Tibial nerve (tissue), 4 donors: ENCODE measurements at regions not wholly inside any gene's neighbourhood (a gene's known extent, or its start where the extent isn't known, plus 50 kb on each side); places are given as distances from the start of the nearest gene placed in this dataset.

ENCODE experiments used
- DNase-seq, 2 donors: peaks; one replicate each; pipeline ENCODE4 v3.0.0-alpha.2; 2019; ENCODE audit warnings: low spot score in 2 of 2
- H3K27ac ChIP-seq, 4 donors: fragments of 200-600 bp; sonication (generic) in 3 of 4; one replicate each; pipeline ENCODE4 v1.5.1; 2017 to 2019; ENCODE audit warnings: mild to moderate bottlenecking in 1 of 4
- H3K27me3 ChIP-seq, 2 donors: fragments of 200-600 bp; sonication (generic) in 1 of 2; one replicate each; pipeline versions ENCODE4 v1.5.1 to v1.6.0; 2017 to 2019
- H3K36me3 ChIP-seq, 3 donors: fragments of 200-600 bp; sonication (generic); one replicate each; pipeline ENCODE4 v1.5.1; 2018 to 2019
- H3K4me1 ChIP-seq, 4 donors: fragments of 200-600 bp; sonication (generic) in 3 of 4; one replicate each; pipeline ENCODE4 v1.5.1; 2017 to 2019
- H3K4me3 ChIP-seq, 4 donors: fragments of 200-600 bp; sonication (generic) in 3 of 4; one replicate each; pipeline ENCODE4 v1.5.1; 2017 to 2019; ENCODE audit warnings: mild to moderate bottlenecking in 1 of 4, moderate library complexity in 1 of 4
- H3K9me3 ChIP-seq, 4 donors: fragments of 200-600 bp; sonication (generic) in 3 of 4; one replicate each; pipeline ENCODE4 v1.5.1; 2017 to 2019
- CTCF ChIP-seq, 5 experiments: fragments of 200-600 bp in 3 of 5; fragments of 450-650 bp in 2 of 5; sonication (generic) in 3 of 5; IDR thresholded peaks; one replicate each; pipeline ENCODE4 v1.5.1; 2016 to 2019; ENCODE audit warnings: antibody characterized with exemption in 5 of 5, mild to moderate bottlenecking in 3 of 5, moderate library complexity in 2 of 5
- EP300 ChIP-seq, 2 donors: sonication (generic); formaldehyde crosslinking; IDR thresholded peaks; one replicate each; pipeline ENCODE4 v1.6.1; 2017; ENCODE audit warnings: antibody characterized with exemption in 2 of 2, mild to moderate bottlenecking in 1 of 2
- POLR2A ChIP-seq, 2 donors: fragments of 450-650 bp; IDR thresholded peaks; one replicate each; pipeline ENCODE4 v1.6.1; 2017; ENCODE audit warnings: antibody characterized with exemption in 2 of 2, mild to moderate bottlenecking in 2 of 2, moderate library complexity in 2 of 2
- WGBS, 2 donors: methylation state at CpG; one replicate each; pipeline ENCODE4 v1.1.5; 2018; 5-methylcytosine and 5-hydroxymethylcytosine counted together

GRCh38 chr11:123304828-123305466 is 109.9 kb upstream of the CLMP start:
- no peak for TF ChIP-seq POLR2A (IDR thresholded peaks at IDR 0.05)
- no peak for TF ChIP-seq CTCF (IDR thresholded peaks at IDR 0.05)
- TF ChIP-seq EP300 (IDR thresholded peaks at IDR 0.05) = no peak
- DNase-seq = no peak
- no peaks in the 10 kb centered on the region for H3K36me3 ChIP-seq
- no peaks in the 10 kb centered on the region for H3K9me3 ChIP-seq
- 73 to 77% methylated on average over 8 of the region's 8 CpGs for WGBS, 2 donors
- H3K4me1 ChIP-seq = peaks cover 0 to 18% (median 5%) of the 10 kb centered on the region in 4 donors
- peaks cover 0 to 27% of the 10 kb centered on the region in 2 donors for H3K27me3 ChIP-seq
- no peak overlapping the region for H3K27ac ChIP-seq
- H3K4me3 ChIP-seq = no peak overlapping the region

GRCh38 chr11:123303924-123304323 is 108.9 kb upstream of the CLMP start:
- H3K27ac ChIP-seq = no peak overlapping the region
- no peak for DNase-seq
- TF ChIP-seq POLR2A (IDR thresholded peaks at IDR 0.05) (no peak), EP300 (IDR thresholded peaks at IDR 0.05) (no peak), CTCF (IDR thresholded peaks at IDR 0.05) (no peak)
- H3K36me3 ChIP-seq = no peaks in the 10 kb centered on the region
- no peaks in the 10 kb centered on the region for H3K9me3 ChIP-seq
- WGBS, 2 donors = 85 to 87% methylated on average over 6 of the region's 6 CpGs
- no peak overlapping the region for H3K4me3 ChIP-seq
- peaks cover 0 to 36% of the 10 kb centered on the region in 2 donors for H3K27me3 ChIP-seq
- peaks cover 0 to 18% (median 5%) of the 10 kb centered on the region in 4 donors for H3K4me1 ChIP-seq

GRCh38 chr11:123302751-123303195 is 107.7 kb upstream of the CLMP start:
- no peak for DNase-seq
- H3K27me3 ChIP-seq = peaks cover 0 to 38% of the 10 kb centered on the region in 2 donors
- TF ChIP-seq EP300 (IDR thresholded peaks at IDR 0.05) (no peak), CTCF (IDR thresholded peaks at IDR 0.05) (no peak), POLR2A (IDR thresholded peaks at IDR 0.05) (no peak)
- WGBS, 2 donors = 52 to 62% methylated on average over 8 of the region's 8 CpGs
- H3K27ac ChIP-seq = no peak overlapping the region
- no peaks in the 10 kb centered on the region for H3K9me3 ChIP-seq
- no peaks in the 10 kb centered on the region for H3K36me3 ChIP-seq
- H3K4me1 ChIP-seq = peaks cover 0 to 18% (median 5%) of the 10 kb centered on the region in 4 donors
- H3K4me3 ChIP-seq = no peak overlapping the region

GRCh38 chr11:123301696-123302400 is 106.8 kb upstream of the CLMP start:
- TF ChIP-seq EP300 (IDR thresholded peaks at IDR 0.05) = no peak
- TF ChIP-seq CTCF (IDR thresholded peaks at IDR 0.05) = peak; percentile 80 to 92 (median 91)
- no peak for TF ChIP-seq POLR2A (IDR thresholded peaks at IDR 0.05)
- WGBS, 2 donors = 2 to 7% methylated on average over 48 to 49 of the region's 56 CpGs
- H3K27me3 ChIP-seq = peaks cover 0 to 38% of the 10 kb centered on the region in 2 donors

GRCh38 chr11:123301013-123301591 is 106.1 kb upstream of the CLMP start:
- Histone ChIP-seq H3K4me1 (peaks cover 0 to 18% (median 5%) of the 10 kb centered on the region in 4 donors), H3K36me3 (no peaks in the 10 kb centered on the region), H3K27ac (no peak overlapping the region), H3K4me3 (peak overlapping the region in 2 of 4 donors; percentile 38 to 54), H3K9me3 (no peaks in the 10 kb centered on the region), H3K27me3 (peaks cover 0 to 38% of the 10 kb centered on the region in 2 donors)
- no peak for DNase-seq
- 30 to 41% methylated on average over 3 of the region's 3 CpGs for WGBS, 2 donors
- TF ChIP-seq CTCF (IDR thresholded peaks at IDR 0.05) = no peak

More at GRCh38 chr11:123301696-123302400, 106.8 kb upstream of the CLMP start:
- peak; percentile 16 to 31 for DNase-seq
- H3K9me3 ChIP-seq = no peaks in the 10 kb centered on the region
- no peak overlapping the region for H3K27ac ChIP-seq
- peak overlapping the region; percentile 23 to 54 (median 36) for H3K4me3 ChIP-seq
- H3K36me3 ChIP-seq = no peaks in the 10 kb centered on the region
- H3K4me1 ChIP-seq = peaks cover 0 to 18% (median 5%) of the 10 kb centered on the region in 4 donors
